ENCODE measurements at regions not wholly inside any gene's neighbourhood (a gene's known extent, or its start where the extent isn't known, plus 50 kb on each side); places are given as distances from the start of the nearest gene placed in this dataset.
"Not testable (repeated sequence)": the region's sequence is repeated elsewhere in the genome, so short reads cannot be mapped to it uniquely, and the experiment has no call there.

DNA sequence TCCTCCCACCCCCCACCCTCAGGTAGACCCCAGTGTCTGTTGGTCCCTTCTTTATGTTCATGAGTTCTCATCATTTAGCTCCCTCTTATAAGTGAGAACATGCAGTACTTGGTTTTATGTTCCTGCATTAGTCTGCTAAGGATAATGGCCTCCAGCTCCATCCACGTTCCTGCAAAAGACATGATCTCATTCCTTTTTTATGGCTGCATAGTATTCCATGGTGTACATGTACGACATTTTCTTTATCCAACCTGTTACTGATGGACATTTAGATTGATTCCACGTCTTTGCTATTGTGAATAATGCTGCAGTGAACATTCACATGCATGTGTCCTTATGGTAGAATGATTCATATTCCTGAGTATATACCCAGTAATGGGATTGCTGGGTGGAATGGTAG, 87.6 kb upstream of the TBL1X start:
- not testable (repeated sequence) for TF ChIP-seq CTCF (IDR thresholded peaks at IDR 0.05; ENCODE audit: insufficient read depth, low read length, poor library complexity, severe bottlenecking); EZH2phosphoT487 (conservative IDR thresholded peaks at IDR 0.05; ENCODE audit: low read length)

Data from SU-DHL-6 (cell line).